ENCODE measurements at regions not wholly inside any gene's neighbourhood (a gene's known extent, or its start where the extent isn't known, plus 50 kb on each side); places are given as distances from the start of the nearest gene placed in this dataset.

GRCh38 chr11:104538313-104538712 lies 359.9 kb downstream of the CASP12 start:
- Histone ChIP-seq H3K27ac (ENCODE audit: control insufficient read depth, insufficient read depth, low read length) (no peak overlapping the region), H2AFZ (ENCODE audit: control insufficient read depth, low read length) (no peak overlapping the region), H3K27me3 (ENCODE audit: control insufficient read depth, extremely low read depth, insufficient read depth, low read length) (no peaks in the 10 kb centered on the region), H4K20me1 (ENCODE audit: control insufficient read depth, extremely low read depth, insufficient read depth, low read length) (no peaks in the 10 kb centered on the region), H3K4me2 (ENCODE audit: control insufficient read depth, extremely low read depth, insufficient read depth, low read depth, low read length) (no peak overlapping the region), H3K79me2 (ENCODE audit: control insufficient read depth, insufficient read depth, low read length) (no peaks in the 10 kb centered on the region), H3K4me1 (ENCODE audit: control insufficient read depth, extremely low read depth, insufficient read depth, low read length) (no peaks in the 10 kb centered on the region), H3K4me3 (ENCODE audit: control insufficient read depth in 2 of 3, extremely low read depth in 1 of 3, insufficient read depth in 2 of 3, low read depth in 1 of 3, low read length in 3 of 3) (no peak overlapping the region), H3K9me1 (ENCODE audit: control insufficient read depth, extremely low read depth, insufficient read depth, low read length) (no peaks in the 10 kb centered on the region), H3K9ac (ENCODE audit: control insufficient read depth, extremely low read depth, insufficient read depth, low read length) (no peak overlapping the region), H3K36me3 (ENCODE audit: control insufficient read depth in 2 of 2, extremely low read depth in 1 of 2, insufficient read depth in 2 of 2, low read length in 2 of 2) (no peaks in the 10 kb centered on the region), H3K9me3 (ENCODE audit: control insufficient read depth, low read depth, low read length) (no peaks in the 10 kb centered on the region)
- DNase-seq (ENCODE audit: low read depth, low spot score) (no peak), FAIRE-seq (no peak)
- dilution Hi-C loops (cut with MboI; ENCODE audit: extremely low pct_ligation_motif_present, low sequenced_read_pairs): no loop called here
- TF ChIP-seq CTCF (optimal IDR thresholded peaks at IDR 0.05 in 1 of 3, IDR thresholded peaks at IDR 0.05 in 1 of 3, conservative IDR thresholded peaks at IDR 0.05 in 1 of 3; ENCODE audit: extremely low read depth in 1 of 3, insufficient read depth in 2 of 3, low read length in 3 of 3) (no peak), EZH2 (IDR thresholded peaks at IDR 0.05; ENCODE audit: low read length) (no peak)

- TF ChIP-seq EZH2 (IDR thresholded peaks at IDR 0.05; ENCODE audit: low read length): no peak
- TF ChIP-seq CTCF (optimal IDR thresholded peaks at IDR 0.05 in 1 of 3, IDR thresholded peaks at IDR 0.05 in 1 of 3, conservative IDR thresholded peaks at IDR 0.05 in 1 of 3; ENCODE audit: extremely low read depth in 1 of 3, insufficient read depth in 2 of 3, low read length in 3 of 3): no peak
- dilution Hi-C loops (cut with MboI; ENCODE audit: extremely low pct_ligation_motif_present, low sequenced_read_pairs): no loop called here
- H3K4me1 ChIP-seq (ENCODE audit: control insufficient read depth, extremely low read depth, insufficient read depth, low read length): no peaks in the 10 kb centered on the region
- H3K4me2 ChIP-seq (ENCODE audit: control insufficient read depth, extremely low read depth, insufficient read depth, low read depth, low read length): no peak overlapping the region
- H3K79me2 ChIP-seq (ENCODE audit: control insufficient read depth, insufficient read depth, low read length): no peaks in the 10 kb centered on the region
- no peaks in the 10 kb centered on the region for H4K20me1 ChIP-seq (ENCODE audit: control insufficient read depth, extremely low read depth, insufficient read depth, low read length)
- no peak overlapping the region for H3K9ac ChIP-seq (ENCODE audit: control insufficient read depth, extremely low read depth, insufficient read depth, low read length)
- H3K27me3 ChIP-seq (ENCODE audit: control insufficient read depth, extremely low read depth, insufficient read depth, low read length): no peaks in the 10 kb centered on the region
- no peak overlapping the region for H2AFZ ChIP-seq (ENCODE audit: control insufficient read depth, low read length)
- no peak overlapping the region for H3K27ac ChIP-seq (ENCODE audit: control insufficient read depth, insufficient read depth, low read length)
- no peak overlapping the region for H3K4me3 ChIP-seq (ENCODE audit: control insufficient read depth in 2 of 3, extremely low read depth in 1 of 3, insufficient read depth in 2 of 3, low read depth in 1 of 3, low read length in 3 of 3)
- no peaks in the 10 kb centered on the region for H3K9me1 ChIP-seq (ENCODE audit: control insufficient read depth, extremely low read depth, insufficient read depth, low read length)
- DNase-seq (ENCODE audit: low read depth, low spot score): no peak
- FAIRE-seq: no peak
- H3K9me3 ChIP-seq (ENCODE audit: control insufficient read depth, low read depth, low read length): no peaks in the 10 kb centered on the region
- H3K36me3 ChIP-seq (ENCODE audit: control insufficient read depth in 2 of 2, extremely low read depth in 1 of 2, insufficient read depth in 2 of 2, low read length in 2 of 2): no peaks in the 10 kb centered on the region
These were observed 364.0 kb downstream of the CASP12 start for GRCh38 chr11:104534278-104534677.
